Neural progenitor cell (in vitro differentiated cells): ENCODE measurements at regions not wholly inside any gene's neighbourhood (a gene's known extent, or its start where the extent isn't known, plus 50 kb on each side); places are given as distances from the start of the nearest gene placed in this dataset.

Experiments
- CTCF ChIP-seq: fragments of 200-600 bp; sonication (generic); IDR thresholded peaks from 2 replicates; pipeline ENCODE4 v1.5.1; 2017; ENCODE audit warnings: antibody characterized with exemption, mild to moderate bottlenecking
- EZH2phosphoT487 ChIP-seq: fragments of 200-600 bp; sonication (generic); IDR thresholded peaks from 2 replicates; pipeline ENCODE4 v1.6.1; 2017; ENCODE audit warnings: antibody characterized with exemption

GRCh38 chr7:131039836-131040235 lies 287.8 kb upstream of the MKLN1 start:
- no peak for TF ChIP-seq CTCF
- no peak for TF ChIP-seq EZH2phosphoT487
